ENCODE measurements at regions not wholly inside any gene's neighbourhood (a gene's known extent, or its start where the extent isn't known, plus 50 kb on each side); places are given as distances from the start of the nearest gene placed in this dataset.

DNA sequence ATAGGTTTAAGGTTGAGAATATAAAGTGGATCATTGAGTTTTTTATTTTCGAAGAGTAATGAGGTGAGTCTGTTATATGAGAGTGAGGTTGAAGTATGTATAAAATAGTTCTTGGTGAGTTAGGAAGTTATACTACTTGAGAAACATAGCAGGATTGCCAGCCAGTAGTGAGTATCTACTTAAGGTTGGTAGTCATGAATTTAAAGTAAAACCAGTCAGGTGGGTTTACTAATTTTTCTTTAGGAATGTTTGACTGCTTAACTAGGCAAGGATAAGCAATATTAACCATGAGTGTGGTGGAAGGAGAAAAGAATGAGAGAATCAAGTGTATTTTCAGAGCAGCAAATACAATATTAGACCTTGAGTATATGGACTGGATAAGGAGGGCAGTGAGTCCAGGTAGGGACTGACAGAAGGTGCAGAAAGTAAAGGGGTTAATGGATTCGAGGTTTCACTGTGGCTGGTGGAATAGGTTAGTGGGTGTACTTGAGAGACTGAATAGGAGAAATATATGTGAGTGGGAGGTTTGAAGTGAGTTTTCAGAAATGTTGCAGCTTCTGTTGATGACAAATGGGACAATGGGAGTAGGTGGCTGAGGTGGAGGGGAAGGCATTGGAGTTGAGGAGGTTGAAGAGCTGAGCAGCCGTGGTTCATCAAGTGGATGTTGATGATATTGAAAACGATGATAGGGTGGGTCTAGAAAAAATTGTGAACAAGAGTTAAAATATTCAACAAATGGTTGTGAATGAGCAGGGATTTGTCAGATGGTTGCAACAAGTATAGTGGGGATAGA is 232.5 kb upstream of the ASCC3 start:
- H3K27ac ChIP-seq (ENCODE audit: low read depth, low read length): no peak overlapping the region
- no peak overlapping the region for H3K9ac ChIP-seq (ENCODE audit: low read length)
- CTCF ChIA-PET: no interaction called here
- no TSS peak for BruUV-seq (replicated peaks)
- H3K36me3 ChIP-seq (ENCODE audit: control insufficient read depth in 1 of 2, insufficient read depth in 2 of 2, low read length in 2 of 2): no peaks in the 10 kb centered on the region
- H4K20me1 ChIP-seq (ENCODE audit: insufficient read depth): no peaks in the 10 kb centered on the region
- RAD21 ChIA-PET (ENCODE audit: low non-redundant PET in 1 of 2, low total read pairs in 2 of 2, uncharacterized antibody in 2 of 2, unreplicated experiment in 2 of 2): no interaction called here
- no peaks in the 10 kb centered on the region for H3K9me2 ChIP-seq (ENCODE audit: insufficient read depth)
- POLR2A ChIA-PET: no interaction called here
- intact Hi-C loops (cut with micrococcal nuclease): no loop called here
- ATAC-seq (no peak), DNase-seq (ENCODE audit: low read depth, low spot score) (no peak)
- H3K4me1 ChIP-seq (ENCODE audit: control insufficient read depth in 1 of 2, insufficient read depth in 2 of 2, low read length in 2 of 2): no peaks in the 10 kb centered on the region
- H3K27me3 ChIP-seq (ENCODE audit: insufficient read depth, low read length): no peaks in the 10 kb centered on the region
- no peak overlapping the region for H2AFZ ChIP-seq (ENCODE audit: low read depth, low read length, poor library complexity, severe bottlenecking)
- no peak overlapping the region for H3K4me3 ChIP-seq (replicated peaks in 1 of 2; ENCODE audit: low read depth in 1 of 2, low read length in 2 of 2)
- TF ChIP-seq, protein P1, sequence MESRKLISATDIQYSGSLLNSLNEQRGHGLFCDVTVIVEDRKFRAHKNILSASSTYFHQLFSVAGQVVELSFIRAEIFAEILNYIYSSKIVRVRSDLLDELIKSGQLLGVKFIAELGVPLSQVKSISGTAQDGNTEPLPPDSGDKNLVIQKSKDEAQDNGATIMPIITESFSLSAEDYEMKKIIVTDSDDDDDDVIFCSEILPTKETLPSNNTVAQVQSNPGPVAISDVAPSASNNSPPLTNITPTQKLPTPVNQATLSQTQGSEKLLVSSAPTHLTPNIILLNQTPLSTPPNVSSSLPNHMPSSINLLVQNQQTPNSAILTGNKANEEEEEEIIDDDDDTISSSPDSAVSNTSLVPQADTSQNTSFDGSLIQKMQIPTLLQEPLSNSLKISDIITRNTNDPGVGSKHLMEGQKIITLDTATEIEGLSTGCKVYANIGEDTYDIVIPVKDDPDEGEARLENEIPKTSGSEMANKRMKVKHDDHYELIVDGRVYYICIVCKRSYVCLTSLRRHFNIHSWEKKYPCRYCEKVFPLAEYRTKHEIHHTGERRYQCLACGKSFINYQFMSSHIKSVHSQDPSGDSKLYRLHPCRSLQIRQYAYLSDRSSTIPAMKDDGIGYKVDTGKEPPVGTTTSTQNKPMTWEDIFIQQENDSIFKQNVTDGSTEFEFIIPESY (IDR thresholded peaks at IDR 0.05; ENCODE audit: extremely low read depth, insufficient replicate concordance, low read length): no peak
- no peak for TF ChIP-seq ZFX (IDR thresholded peaks at IDR 0.05)
- no peak for TF ChIP-seq YY1 (IDR thresholded peaks at IDR 0.05; ENCODE audit: extremely low read depth, insufficient replicate concordance, low read depth, low read length)
- no peak for TF ChIP-seq TCF7L2 (IDR thresholded peaks at IDR 0.05; ENCODE audit: borderline replicate concordance, extremely low read depth, insufficient read depth, insufficient read length)
- TF ChIP-seq ELF1 (IDR thresholded peaks at IDR 0.05; ENCODE audit: borderline replicate concordance, low read depth): no peak
- no peak for TF ChIP-seq POLR2AphosphoS5 (IDR thresholded peaks at IDR 0.05; ENCODE audit: low read depth, low read length)
- H3K4me2 ChIP-seq (ENCODE audit: low read length): no peak overlapping the region
- no peaks in the 10 kb centered on the region for H3K79me2 ChIP-seq (ENCODE audit: insufficient read depth, low read length)
- no peaks in the 10 kb centered on the region for H3K9me3 ChIP-seq (ENCODE audit: control insufficient read depth in 1 of 2, insufficient read depth in 1 of 2, low read depth in 1 of 2, low read length in 2 of 2)

DNA sequence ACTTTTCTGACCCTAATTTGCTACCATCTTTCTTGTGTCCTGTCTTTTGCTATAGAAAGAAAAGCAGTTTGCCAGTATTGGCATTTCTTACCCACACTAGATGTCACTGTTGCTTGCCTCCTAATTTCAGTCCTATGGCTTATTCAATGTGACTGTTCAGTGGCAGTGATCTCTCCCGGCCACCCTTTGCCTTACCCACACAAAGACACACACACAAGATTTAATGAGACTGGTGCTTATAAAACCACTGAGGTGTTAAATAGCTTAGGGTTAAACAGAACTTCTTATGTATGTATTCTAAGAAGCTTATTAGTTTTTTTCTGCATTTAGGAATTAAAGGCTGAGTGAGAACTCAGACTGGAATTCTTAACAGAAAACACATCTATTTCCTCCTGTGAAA is 233.6 kb upstream of the ASCC3 start:
- intact Hi-C loops (cut with micrococcal nuclease): no loop called here
- Histone ChIP-seq H3K4me2 (ENCODE audit: low read length) (no peak overlapping the region), H4K20me1 (ENCODE audit: insufficient read depth) (no peaks in the 10 kb centered on the region), H3K9ac (ENCODE audit: low read length) (no peak overlapping the region), H3K9me3 (ENCODE audit: control insufficient read depth in 1 of 2, insufficient read depth in 1 of 2, low read depth in 1 of 2, low read length in 2 of 2) (no peaks in the 10 kb centered on the region), H3K36me3 (ENCODE audit: control insufficient read depth in 1 of 2, insufficient read depth in 2 of 2, low read length in 2 of 2) (no peaks in the 10 kb centered on the region), H3K9me2 (ENCODE audit: insufficient read depth) (no peaks in the 10 kb centered on the region), H3K27me3 (ENCODE audit: insufficient read depth, low read length) (no peaks in the 10 kb centered on the region), H3K4me1 (ENCODE audit: control insufficient read depth in 1 of 2, insufficient read depth in 2 of 2, low read length in 2 of 2) (no peaks in the 10 kb centered on the region), H3K27ac (ENCODE audit: low read depth, low read length) (no peak overlapping the region), H3K79me2 (ENCODE audit: insufficient read depth, low read length) (no peaks in the 10 kb centered on the region), H2AFZ (ENCODE audit: low read depth, low read length, poor library complexity, severe bottlenecking) (peak overlapping the region; percentile 27), H3K4me3 (replicated peaks in 1 of 2; ENCODE audit: low read depth in 1 of 2, low read length in 2 of 2) (no peak overlapping the region)
- ChIA-PET RAD21 (ENCODE audit: low non-redundant PET in 1 of 2, low total read pairs in 2 of 2, uncharacterized antibody in 2 of 2, unreplicated experiment in 2 of 2) (no interaction called here), POLR2A (no interaction called here), CTCF (no interaction called here)
- BruUV-seq (replicated peaks): no TSS peak
- DNase-seq (ENCODE audit: low read depth, low spot score) (peak; percentile 18), ATAC-seq (peak; percentile 73)
- TF ChIP-seq CBX3 (IDR thresholded peaks at IDR 0.05; ENCODE audit: low read depth) (no peak), POLR2AphosphoS5 (IDR thresholded peaks at IDR 0.05; ENCODE audit: low read depth, low read length) (no peak), EZH2phosphoT487 (IDR thresholded peaks at IDR 0.05; ENCODE audit: borderline replicate concordance) (no peak)
- TF ChIP-seq, protein P1 (IDR thresholded peaks at IDR 0.05; ENCODE audit: extremely low read depth, insufficient replicate concordance, low read length): no peak
- TF ChIP-seq, protein P2, sequence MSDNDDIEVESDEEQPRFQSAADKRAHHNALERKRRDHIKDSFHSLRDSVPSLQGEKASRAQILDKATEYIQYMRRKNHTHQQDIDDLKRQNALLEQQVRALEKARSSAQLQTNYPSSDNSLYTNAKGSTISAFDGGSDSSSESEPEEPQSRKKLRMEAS (IDR thresholded peaks at IDR 0.05): no peak
- TF ChIP-seq, protein P3, sequence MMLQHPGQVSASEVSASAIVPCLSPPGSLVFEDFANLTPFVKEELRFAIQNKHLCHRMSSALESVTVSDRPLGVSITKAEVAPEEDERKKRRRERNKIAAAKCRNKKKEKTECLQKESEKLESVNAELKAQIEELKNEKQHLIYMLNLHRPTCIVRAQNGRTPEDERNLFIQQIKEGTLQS (IDR thresholded peaks at IDR 0.05): no peak
- TF ChIP-seq, protein P4, sequence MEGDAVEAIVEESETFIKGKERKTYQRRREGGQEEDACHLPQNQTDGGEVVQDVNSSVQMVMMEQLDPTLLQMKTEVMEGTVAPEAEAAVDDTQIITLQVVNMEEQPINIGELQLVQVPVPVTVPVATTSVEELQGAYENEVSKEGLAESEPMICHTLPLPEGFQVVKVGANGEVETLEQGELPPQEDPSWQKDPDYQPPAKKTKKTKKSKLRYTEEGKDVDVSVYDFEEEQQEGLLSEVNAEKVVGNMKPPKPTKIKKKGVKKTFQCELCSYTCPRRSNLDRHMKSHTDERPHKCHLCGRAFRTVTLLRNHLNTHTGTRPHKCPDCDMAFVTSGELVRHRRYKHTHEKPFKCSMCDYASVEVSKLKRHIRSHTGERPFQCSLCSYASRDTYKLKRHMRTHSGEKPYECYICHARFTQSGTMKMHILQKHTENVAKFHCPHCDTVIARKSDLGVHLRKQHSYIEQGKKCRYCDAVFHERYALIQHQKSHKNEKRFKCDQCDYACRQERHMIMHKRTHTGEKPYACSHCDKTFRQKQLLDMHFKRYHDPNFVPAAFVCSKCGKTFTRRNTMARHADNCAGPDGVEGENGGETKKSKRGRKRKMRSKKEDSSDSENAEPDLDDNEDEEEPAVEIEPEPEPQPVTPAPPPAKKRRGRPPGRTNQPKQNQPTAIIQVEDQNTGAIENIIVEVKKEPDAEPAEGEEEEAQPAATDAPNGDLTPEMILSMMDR (IDR thresholded peaks at IDR 0.05 in 2 of 3, conservative IDR thresholded peaks at IDR 0.05 in 1 of 3; ENCODE audit: borderline replicate concordance in 1 of 3, insufficient read depth in 1 of 3, low read depth in 2 of 3, low read length in 2 of 3): peak; percentile 33 to 59 (median 52); a peak in 5 of 6 replicates

Measured in HCT116 (cell line).